Endodermal cell (in vitro differentiated cells): ENCODE measurements at regions not wholly inside any gene's neighbourhood (a gene's known extent, or its start where the extent isn't known, plus 50 kb on each side); places are given as distances from the start of the nearest gene placed in this dataset.

Experiments used
- DNase-seq: peaks from one replicate; pipeline ENCODE4 v3.0.0-alpha.2; 2017
- H3K27ac ChIP-seq: 2 replicates; pipeline ENCODE4 v1.5.1; 2013; ENCODE audit warnings: mild to moderate bottlenecking, low read depth, low read length, moderate library complexity
- H3K27me3 ChIP-seq: 2 replicates; pipeline ENCODE4 v1.6.1; 2013; ENCODE audit warnings: mild to moderate bottlenecking, low read length, moderate library complexity; ENCODE audit not compliant: insufficient read depth, control insufficient read depth, poor library complexity, severe bottlenecking
- H3K36me3 ChIP-seq: 2 replicates; pipeline ENCODE4 v1.7.0; 2013; ENCODE audit warnings: mild to moderate bottlenecking, low read length, moderate library complexity; ENCODE audit not compliant: control insufficient read depth, insufficient read depth
- H3K4me1 ChIP-seq: one replicate; pipeline ENCODE4 v1.7.0; 2013; ENCODE audit warnings: low read length; ENCODE audit not compliant: control insufficient read depth, insufficient read depth
- H3K4me3 ChIP-seq: 2 replicates; pipeline ENCODE4 v1.5.1; 2013; ENCODE audit warnings: mild to moderate bottlenecking, low read length, moderate library complexity
- H3K9ac ChIP-seq: 2 replicates; pipeline ENCODE4 v1.6.1; 2013; ENCODE audit warnings: mild to moderate bottlenecking, low read length, moderate library complexity; ENCODE audit not compliant: poor library complexity, severe bottlenecking; ENCODE audit errors: extremely low read depth
- H3K9me3 ChIP-seq: 2 replicates; pipeline ENCODE4 v1.6.1; 2013; ENCODE audit warnings: mild to moderate bottlenecking, low read length, moderate library complexity; ENCODE audit not compliant: control insufficient read depth
- H3K27ac Mint-ChIP-seq: 2 replicates; pipeline ENCODE4 v1.8.0; 2020; ENCODE audit warnings: mixed read lengths
- H3K27me3 Mint-ChIP-seq: 2 replicates; pipeline ENCODE4 v1.8.0; 2021; ENCODE audit warnings: mild to moderate bottlenecking, mixed read lengths; ENCODE audit not compliant: insufficient read depth
- H3K36me3 Mint-ChIP-seq: 2 replicates; pipeline ENCODE4 v1.8.0; 2020; ENCODE audit warnings: low read depth, mixed read lengths
- H3K4me1 Mint-ChIP-seq: 2 replicates; pipeline ENCODE4 v1.8.0; 2020; ENCODE audit warnings: mixed read lengths
- H3K4me3 Mint-ChIP-seq: 2 replicates; pipeline ENCODE4 v1.8.0; 2020; ENCODE audit warnings: mild to moderate bottlenecking, moderate library complexity, mixed read lengths
- H3K9me3 Mint-ChIP-seq: 2 replicates; pipeline ENCODE4 v1.8.0; 2020; ENCODE audit warnings: mild to moderate bottlenecking, mixed read lengths
- WGBS, 2 experiments: methylation state at CpG; one replicate each; pipeline versions ENCODE4 v1.1.5 to v1.1.7; 2013; ENCODE audit warnings: missing lambda C conversion rate in 2 of 2, mixed read lengths in 1 of 2; ENCODE audit not compliant: insufficient coverage in 1 of 2, insufficient read length in 1 of 2; 5-methylcytosine and 5-hydroxymethylcytosine counted together
- TF ChIP-seq, protein P1 (sequence below): fragments of 200-600 bp; sonication (generic); conservative IDR thresholded peaks from 2 replicates; pipeline ENCODE4 v1.5.0; 2021; ENCODE audit warnings: antibody characterized with exemption, mild to moderate bottlenecking

DNA sequence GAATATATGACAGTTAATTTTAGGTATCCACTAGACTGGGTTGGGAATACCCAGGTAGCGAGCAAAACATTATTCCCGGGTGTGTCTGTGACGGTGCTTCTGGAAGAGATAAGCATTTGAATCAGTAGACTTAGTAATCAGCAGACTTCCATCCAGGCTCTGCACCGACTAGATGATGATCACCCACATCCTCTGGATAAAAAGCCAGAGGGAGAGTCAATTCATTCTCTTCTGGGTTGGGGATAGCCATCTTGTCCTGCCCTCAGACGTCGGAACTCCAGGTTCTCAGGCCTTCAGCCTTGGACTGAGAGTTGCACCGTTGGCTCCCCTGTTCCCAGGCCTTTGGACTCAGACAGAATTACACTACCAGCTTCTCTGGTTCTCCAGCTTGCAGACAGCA, 168.0 kb downstream of the PHLDA1 start:
- Histone ChIP-seq H3K27ac (no peak overlapping the region), H3K4me3 (no peak overlapping the region), H3K36me3 (no peaks in the 10 kb centered on the region), H3K27me3 (no peaks in the 10 kb centered on the region), H3K9me3 (peaks cover 8% of the 10 kb centered on the region), H3K4me1 (no peaks in the 10 kb centered on the region), H3K9ac (no peak overlapping the region)
- no peaks in the 10 kb centered on the region for H3K27me3 Mint-ChIP-seq
- WGBS, 2 experiments: 93 to 100% methylated on average over 7 of the region's 7 CpGs
- H3K27ac Mint-ChIP-seq: no peak overlapping the region
- no peak overlapping the region for H3K4me3 Mint-ChIP-seq
- peaks cover 3% of the 10 kb centered on the region for H3K9me3 Mint-ChIP-seq
- no peak for DNase-seq
- TF ChIP-seq, protein P1, sequence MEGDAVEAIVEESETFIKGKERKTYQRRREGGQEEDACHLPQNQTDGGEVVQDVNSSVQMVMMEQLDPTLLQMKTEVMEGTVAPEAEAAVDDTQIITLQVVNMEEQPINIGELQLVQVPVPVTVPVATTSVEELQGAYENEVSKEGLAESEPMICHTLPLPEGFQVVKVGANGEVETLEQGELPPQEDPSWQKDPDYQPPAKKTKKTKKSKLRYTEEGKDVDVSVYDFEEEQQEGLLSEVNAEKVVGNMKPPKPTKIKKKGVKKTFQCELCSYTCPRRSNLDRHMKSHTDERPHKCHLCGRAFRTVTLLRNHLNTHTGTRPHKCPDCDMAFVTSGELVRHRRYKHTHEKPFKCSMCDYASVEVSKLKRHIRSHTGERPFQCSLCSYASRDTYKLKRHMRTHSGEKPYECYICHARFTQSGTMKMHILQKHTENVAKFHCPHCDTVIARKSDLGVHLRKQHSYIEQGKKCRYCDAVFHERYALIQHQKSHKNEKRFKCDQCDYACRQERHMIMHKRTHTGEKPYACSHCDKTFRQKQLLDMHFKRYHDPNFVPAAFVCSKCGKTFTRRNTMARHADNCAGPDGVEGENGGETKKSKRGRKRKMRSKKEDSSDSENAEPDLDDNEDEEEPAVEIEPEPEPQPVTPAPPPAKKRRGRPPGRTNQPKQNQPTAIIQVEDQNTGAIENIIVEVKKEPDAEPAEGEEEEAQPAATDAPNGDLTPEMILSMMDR: no peak
- no peaks in the 10 kb centered on the region for H3K4me1 Mint-ChIP-seq
- no peaks in the 10 kb centered on the region for H3K36me3 Mint-ChIP-seq

DNA sequence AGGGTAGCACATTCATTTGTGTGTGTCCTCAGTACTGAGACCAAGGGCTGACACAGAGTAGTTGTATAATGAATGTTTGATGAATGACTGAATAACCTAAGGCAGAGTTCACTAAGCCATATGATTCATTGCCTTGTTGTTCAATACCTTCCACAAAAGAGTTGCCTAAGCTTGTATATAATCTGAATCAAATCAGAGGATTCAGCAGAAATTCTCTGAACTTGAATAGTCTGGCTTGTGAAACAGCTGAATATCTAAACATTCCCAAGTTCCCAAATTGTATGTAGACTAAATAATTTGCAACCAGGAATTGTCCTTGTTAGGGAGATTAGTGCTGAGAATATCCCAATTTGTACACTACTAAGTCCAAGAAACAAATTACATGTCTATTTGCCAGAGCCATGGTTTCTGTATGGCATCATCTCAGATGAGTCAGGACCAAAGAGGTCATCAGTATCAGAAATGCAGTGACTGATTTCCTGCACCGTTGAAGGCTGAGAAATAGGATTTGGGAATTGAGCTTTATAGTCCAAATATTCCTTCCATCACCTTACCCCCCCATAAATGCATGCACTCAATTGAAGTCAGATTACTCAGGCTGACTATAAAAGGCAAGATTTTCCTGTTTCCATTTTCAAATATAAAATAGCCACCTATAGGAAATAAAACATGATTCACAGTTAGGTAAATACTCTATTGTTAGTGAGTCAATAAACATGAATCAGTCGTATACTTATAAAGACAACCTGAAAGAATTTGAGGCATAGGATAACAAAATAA, 168.7 kb downstream of the PHLDA1 start:
- H3K27ac ChIP-seq: no peak overlapping the region
- no peaks in the 10 kb centered on the region for H3K4me1 ChIP-seq
- Mint-ChIP-seq H3K9me3 (peaks cover 3% of the 10 kb centered on the region), H3K4me1 (no peaks in the 10 kb centered on the region), H3K36me3 (no peaks in the 10 kb centered on the region), H3K4me3 (no peak overlapping the region), H3K27ac (no peak overlapping the region), H3K27me3 (no peaks in the 10 kb centered on the region)
- no peak overlapping the region for H3K9ac ChIP-seq
- no peaks in the 10 kb centered on the region for H3K27me3 ChIP-seq
- no peaks in the 10 kb centered on the region for H3K36me3 ChIP-seq
- TF ChIP-seq, protein P1: no peak
- H3K9me3 ChIP-seq: peaks cover 8% of the 10 kb centered on the region
- DNase-seq: no peak
- no peak overlapping the region for H3K4me3 ChIP-seq
- WGBS, 2 experiments: 80% methylated on average over 1 of the region's 2 CpGs; no CpG with 5 or more reads in 1 of the 2 experiments

DNA sequence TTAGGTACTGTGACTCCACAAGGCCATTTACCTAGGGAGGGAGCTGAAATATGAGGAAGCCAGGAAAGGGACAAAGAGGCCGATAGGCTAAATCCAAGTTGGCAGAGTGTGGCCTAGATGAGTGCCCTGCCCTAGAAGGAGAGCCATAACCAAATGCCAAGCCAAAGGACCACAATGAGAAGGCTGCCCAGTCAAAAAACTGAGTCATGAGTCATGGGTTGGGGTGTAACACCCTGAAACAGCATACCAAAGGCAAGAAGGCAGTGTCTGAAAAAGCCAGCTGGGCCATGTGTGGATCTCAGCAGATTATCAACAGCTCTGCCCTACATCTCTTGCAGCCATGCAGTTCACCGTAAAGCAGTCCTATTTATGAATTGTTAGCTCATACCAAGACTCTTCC, 171.7 kb downstream of the PHLDA1 start:
- no peaks in the 10 kb centered on the region for H3K36me3 ChIP-seq
- H3K4me1 Mint-ChIP-seq: no peaks in the 10 kb centered on the region
- no peaks in the 10 kb centered on the region for H3K4me1 ChIP-seq
- H3K9me3 ChIP-seq: no peaks in the 10 kb centered on the region
- H3K27ac ChIP-seq: no peak overlapping the region
- no peak overlapping the region for H3K4me3 Mint-ChIP-seq
- no peaks in the 10 kb centered on the region for H3K36me3 Mint-ChIP-seq
- no peak for DNase-seq
- no peak overlapping the region for H3K9ac ChIP-seq
- no peaks in the 10 kb centered on the region for H3K27me3 Mint-ChIP-seq
- H3K4me3 ChIP-seq: no peak overlapping the region
- TF ChIP-seq, protein P1: no peak
- no peaks in the 10 kb centered on the region for H3K9me3 Mint-ChIP-seq
- H3K27me3 ChIP-seq: no peaks in the 10 kb centered on the region
- H3K27ac Mint-ChIP-seq: no peak overlapping the region
- 78 to 100% methylated on average over 1 to 2 of the region's 2 CpGs for WGBS, 2 experiments
